Endothelial cell of hepatic sinusoid (primary cell): ENCODE measurements at regions not wholly inside any gene's neighbourhood (a gene's known extent, or its start where the extent isn't known, plus 50 kb on each side); places are given as distances from the start of the nearest gene placed in this dataset.
"Not testable (repeated sequence)": the region's sequence is repeated elsewhere in the genome, so short reads cannot be mapped to it uniquely, and the experiment has no call there.

ENCODE experiments used
- in situ Hi-C: cut with HindIII; loops from 2 replicates; pipeline ENCODE4 v1.10.0; 2017; ENCODE audit warnings: low sequenced_read_pairs

- in situ Hi-C loops, result no loop called here
These were observed 300.1 kb downstream of the FOXL1 start for GRCh38 chr16:86878236-86879080.

- in situ Hi-C loops, result no loop called here
These were observed 300.9 kb downstream of the FOXL1 start for GRCh38 chr16:86879268-86879667.

- in situ Hi-C loops, result no loop called here
These were observed 302.2 kb downstream of the FOXL1 start for GRCh38 chr16:86880316-86881117.

- in situ Hi-C loops, result no loop called here
These were observed 302.8 kb downstream of the FOXL1 start for GRCh38 chr16:86881118-86881510.

GRCh38 chr16:86881861-86882273 is 303.5 kb downstream of the FOXL1 start:
- in situ Hi-C loops, result no loop called here

GRCh38 chr16:86882586-86883280 is 304.4 kb downstream of the FOXL1 start:
- in situ Hi-C loops, result no loop called here

GRCh38 chr16:86883583-86884389 is 305.4 kb downstream of the FOXL1 start:
- in situ Hi-C loops, result no loop called here

GRCh38 chr16:86884390-86884650 is 306.0 kb downstream of the FOXL1 start:
- in situ Hi-C loops, result no loop called here

GRCh38 chr16:86885139-86885538 is 306.8 kb downstream of the FOXL1 start:
- in situ Hi-C loops, result no loop called here

- in situ Hi-C loops, result no loop called here
These were observed 308.3 kb downstream of the FOXL1 start for GRCh38 chr16:86886651-86887050.

GRCh38 chr16:86887416-86887815 is 309.1 kb downstream of the FOXL1 start:
- in situ Hi-C loops, result no loop called here

GRCh38 chr16:86888231-86889053 is 310.1 kb downstream of the FOXL1 start:
- in situ Hi-C loops, result no loop called here

- in situ Hi-C loops, result not testable (repeated sequence)
These were observed 310.7 kb downstream of the FOXL1 start for GRCh38 chr16:86889054-86889366.

GRCh38 chr16:86889974-86890373 is 311.6 kb downstream of the FOXL1 start:
- in situ Hi-C loops, result loop anchor here (5.0 kb wide), 3 partner anchors 63 to 107 kb away; no protein-coding TSS in a partner anchor

GRCh38 chr16:86891121-86891520 is 312.8 kb downstream of the FOXL1 start:
- in situ Hi-C loops, result loop anchor here (5.0 kb wide), 3 partner anchors 64 to 106 kb away; no protein-coding TSS in a partner anchor

- in situ Hi-C loops, result loop anchor here (5.0 kb wide), 3 partner anchors 64 to 106 kb away; no protein-coding TSS in a partner anchor
These were observed 313.3 kb downstream of the FOXL1 start for GRCh38 chr16:86891631-86892030.

GRCh38 chr16:86892509-86892908 is 314.2 kb downstream of the FOXL1 start:
- in situ Hi-C loops, result loop anchor here (5.0 kb wide), 3 partner anchors 65 to 105 kb away; no protein-coding TSS in a partner anchor

- in situ Hi-C loops, result loop anchor here (5.0 kb wide), 3 partner anchors 66 to 104 kb away; no protein-coding TSS in a partner anchor
These were observed 315.2 kb downstream of the FOXL1 start for GRCh38 chr16:86893506-86893905.

- in situ Hi-C loops, result loop anchor here (5.0 kb wide), 3 partner anchors 67 to 103 kb away; no protein-coding TSS in a partner anchor
These were observed 315.7 kb downstream of the FOXL1 start for GRCh38 chr16:86894029-86894567.
